ENCODE measurements at regions not wholly inside any gene's neighbourhood (a gene's known extent, or its start where the extent isn't known, plus 50 kb on each side); places are given as distances from the start of the nearest gene placed in this dataset.
A peak's percentile ranks its signal among the peaks of the same experiment; 100 is the strongest.

GRCh38 chr10:131635564-131636015 lies 265.2 kb upstream of the PPP2R2D start:
- peak; percentile 55 for DNase-seq (ENCODE audit: low spot score)

- DNase-seq (ENCODE audit: low spot score), result no peak
Measured at GRCh38 chr10:131636116-131636515, 264.7 kb upstream of the PPP2R2D start.

GRCh38 chr10:131636841-131637724 lies 263.7 kb upstream of the PPP2R2D start:
- DNase-seq (ENCODE audit: low spot score), result peak; percentile 63

- DNase-seq (ENCODE audit: low spot score), result peak; percentile 55
Measured at GRCh38 chr10:131638049-131638879, 262.5 kb upstream of the PPP2R2D start.

GRCh38 chr10:131638880-131639278 lies 261.9 kb upstream of the PPP2R2D start:
- DNase-seq (ENCODE audit: low spot score), result peak; percentile 42

- no peak for DNase-seq (ENCODE audit: low spot score)
Measured at GRCh38 chr10:131640045-131640644, 260.7 kb upstream of the PPP2R2D start.

- no peak for DNase-seq (ENCODE audit: low spot score)
Measured at GRCh38 chr10:131641231-131641630, 259.6 kb upstream of the PPP2R2D start.

GRCh38 chr10:131641898-131642297 lies 258.9 kb upstream of the PPP2R2D start:
- peak; percentile 52 for DNase-seq (ENCODE audit: low spot score)

- DNase-seq (ENCODE audit: low spot score), result no peak
Measured at GRCh38 chr10:131642966-131643365, 257.8 kb upstream of the PPP2R2D start.

- peak; percentile 87 for DNase-seq (ENCODE audit: low spot score)
Measured at GRCh38 chr10:131644289-131644688, 256.5 kb upstream of the PPP2R2D start.

GRCh38 chr10:131644864-131645658 lies 255.7 kb upstream of the PPP2R2D start:
- DNase-seq (ENCODE audit: low spot score), result peak; percentile 57

GRCh38 chr10:131645756-131646155 lies 255.1 kb upstream of the PPP2R2D start:
- DNase-seq (ENCODE audit: low spot score), result no peak

- DNase-seq (ENCODE audit: low spot score), result no peak
Measured at GRCh38 chr10:131646551-131647525, 254.0 kb upstream of the PPP2R2D start.

- DNase-seq (ENCODE audit: low spot score), result no peak
Measured at GRCh38 chr10:131647789-131648188, 253.0 kb upstream of the PPP2R2D start.

- DNase-seq (ENCODE audit: low spot score), result no peak
Measured at GRCh38 chr10:131648386-131649020, 252.3 kb upstream of the PPP2R2D start.

- DNase-seq (ENCODE audit: low spot score), result no peak
Measured at GRCh38 chr10:131649617-131650016, 251.2 kb upstream of the PPP2R2D start.

GRCh38 chr10:131650169-131650705 lies 250.6 kb upstream of the PPP2R2D start:
- no peak for DNase-seq (ENCODE audit: low spot score)

- DNase-seq (ENCODE audit: low spot score), result peak; percentile 54
Measured at GRCh38 chr10:131650771-131651673, 249.8 kb upstream of the PPP2R2D start.

All from left forelimb (tissue), 1 donor.